ENCODE measurements at regions not wholly inside any gene's neighbourhood (a gene's known extent, or its start where the extent isn't known, plus 50 kb on each side); places are given as distances from the start of the nearest gene placed in this dataset.

- no peak for TF ChIP-seq CTCF (IDR thresholded peaks at IDR 0.05)
- no peak for TF ChIP-seq POLR2A (IDR thresholded peaks at IDR 0.05)
Measured at GRCh38 chr9:18358325-18358724, 115.6 kb upstream of the ADAMTSL1 start.
